Memory B cell (primary cell): ENCODE measurements at regions not wholly inside any gene's neighbourhood (a gene's known extent, or its start where the extent isn't known, plus 50 kb on each side); places are given as distances from the start of the nearest gene placed in this dataset.

Experiments used
- ATAC-seq: fragments of 150-1000 bp; cut with Tn5 transposase; 2 replicates; pipeline ENCODE4 v1.10.0; 2021; ENCODE audit warnings: low read depth, mild to moderate bottlenecking, moderate library complexity
- DNase-seq, 2 donors: peaks; one replicate each; pipeline ENCODE4 v3.0.0; 2022; ENCODE audit warnings: low spot score in 2 of 2
- H3K27ac Mint-ChIP-seq: one replicate; pipeline ENCODE4 v1.8.0; 2022; ENCODE audit warnings: mild to moderate bottlenecking, moderate library complexity, mixed read lengths
- H3K27me3 Mint-ChIP-seq: one replicate; pipeline ENCODE4 v1.8.0; 2022; ENCODE audit warnings: mixed read lengths
- H3K36me3 Mint-ChIP-seq: one replicate; pipeline ENCODE4 v1.8.0; 2022; ENCODE audit warnings: mild to moderate bottlenecking, mixed read lengths
- H3K4me1 Mint-ChIP-seq: one replicate; pipeline ENCODE4 v1.8.0; 2022; ENCODE audit warnings: mixed read lengths
- H3K4me3 Mint-ChIP-seq: one replicate; pipeline ENCODE4 v1.8.0; 2022; ENCODE audit warnings: mild to moderate bottlenecking, moderate library complexity, mixed read lengths
- H3K9me3 Mint-ChIP-seq: one replicate; pipeline ENCODE4 v1.8.0; 2022; ENCODE audit warnings: mixed read lengths

DNA sequence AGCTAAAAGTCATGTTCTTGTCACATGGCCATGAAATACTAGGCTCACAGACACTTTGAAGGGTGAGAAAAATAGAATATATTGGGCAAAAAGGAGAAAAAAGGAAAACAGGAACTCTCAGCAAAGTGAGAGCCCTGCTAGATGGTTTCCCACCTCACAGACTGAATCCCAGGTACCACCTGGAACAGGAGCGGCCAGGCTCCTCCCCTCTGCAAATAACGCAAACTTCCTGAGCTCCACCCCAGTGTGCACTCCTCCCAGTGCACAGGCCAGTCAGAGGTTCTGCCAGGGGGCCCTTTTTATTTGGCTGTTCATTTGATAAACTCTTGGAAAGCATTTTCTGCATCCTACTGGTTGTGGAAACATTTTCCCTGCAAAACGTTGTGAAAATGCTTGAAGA is 780.4 kb downstream of the TBL1XR1 start:
- no peaks in the 10 kb centered on the region for H3K36me3 Mint-ChIP-seq
- H3K9me3 Mint-ChIP-seq, result no peaks in the 10 kb centered on the region
- ATAC-seq (no peak), DNase-seq (no peak)
- H3K4me1 Mint-ChIP-seq, result no peaks in the 10 kb centered on the region
- no peaks in the 10 kb centered on the region for H3K27me3 Mint-ChIP-seq
- H3K27ac Mint-ChIP-seq, result no peak overlapping the region
- H3K4me3 Mint-ChIP-seq, result no peak overlapping the region

DNA sequence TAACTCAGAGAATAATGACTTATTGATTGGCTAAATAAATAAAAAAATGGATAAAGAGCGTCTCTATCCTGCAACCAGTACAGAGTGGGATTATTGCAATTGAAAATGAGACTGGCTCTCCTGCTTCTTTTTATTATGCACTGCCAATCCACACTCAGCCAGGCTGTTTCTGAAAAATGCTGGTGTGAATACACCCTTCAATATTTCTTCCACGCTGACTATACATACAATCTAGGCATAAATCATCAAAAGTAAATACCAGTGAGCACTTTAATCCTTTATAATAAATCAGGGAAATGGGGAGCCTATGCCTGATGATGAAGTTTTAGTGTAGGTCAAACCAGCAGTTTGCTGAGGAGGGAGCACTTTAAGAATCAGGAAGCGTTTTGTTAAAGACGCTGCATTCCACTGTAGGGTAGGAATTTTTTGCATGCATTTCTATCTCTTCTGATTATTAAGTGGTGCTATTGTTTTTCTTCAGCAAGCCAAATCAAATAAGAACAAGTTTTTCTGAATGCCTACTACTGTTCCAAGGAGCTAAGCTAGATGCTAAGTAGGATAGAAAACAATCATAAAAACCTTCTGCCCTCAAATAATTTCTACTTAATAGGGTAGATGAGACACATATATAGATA is 781.5 kb downstream of the TBL1XR1 start:
- H3K4me3 Mint-ChIP-seq, result no peak overlapping the region
- no peak overlapping the region for H3K27ac Mint-ChIP-seq
- no peaks in the 10 kb centered on the region for H3K4me1 Mint-ChIP-seq
- no peaks in the 10 kb centered on the region for H3K27me3 Mint-ChIP-seq
- no peaks in the 10 kb centered on the region for H3K36me3 Mint-ChIP-seq
- no peaks in the 10 kb centered on the region for H3K9me3 Mint-ChIP-seq
- no peak for DNase-seq
- no peak for ATAC-seq

DNA sequence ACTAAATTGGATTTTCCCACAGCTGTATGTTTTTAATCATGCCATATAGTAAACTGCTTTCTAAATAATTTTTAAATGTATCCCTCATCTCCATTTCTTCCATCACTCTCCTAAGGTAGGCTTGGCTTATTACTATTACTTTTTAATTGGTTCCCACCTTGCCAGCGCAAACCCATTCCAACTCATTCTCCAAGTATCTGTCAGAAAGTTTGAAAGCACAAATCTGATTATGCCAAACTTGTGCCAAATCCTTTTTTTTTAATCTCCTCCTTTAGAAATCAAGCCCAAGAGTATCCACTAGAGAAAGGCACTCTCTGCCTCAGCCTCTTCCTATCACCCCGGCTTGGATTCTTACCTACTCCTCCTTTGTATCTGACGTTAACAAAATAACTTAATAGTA is 784.5 kb downstream of the TBL1XR1 start:
- ATAC-seq (no peak), DNase-seq (no peak)
- no peaks in the 10 kb centered on the region for H3K4me1 Mint-ChIP-seq
- H3K27me3 Mint-ChIP-seq, result no peaks in the 10 kb centered on the region
- no peak overlapping the region for H3K4me3 Mint-ChIP-seq
- H3K36me3 Mint-ChIP-seq, result no peaks in the 10 kb centered on the region
- no peak overlapping the region for H3K27ac Mint-ChIP-seq
- no peaks in the 10 kb centered on the region for H3K9me3 Mint-ChIP-seq

DNA sequence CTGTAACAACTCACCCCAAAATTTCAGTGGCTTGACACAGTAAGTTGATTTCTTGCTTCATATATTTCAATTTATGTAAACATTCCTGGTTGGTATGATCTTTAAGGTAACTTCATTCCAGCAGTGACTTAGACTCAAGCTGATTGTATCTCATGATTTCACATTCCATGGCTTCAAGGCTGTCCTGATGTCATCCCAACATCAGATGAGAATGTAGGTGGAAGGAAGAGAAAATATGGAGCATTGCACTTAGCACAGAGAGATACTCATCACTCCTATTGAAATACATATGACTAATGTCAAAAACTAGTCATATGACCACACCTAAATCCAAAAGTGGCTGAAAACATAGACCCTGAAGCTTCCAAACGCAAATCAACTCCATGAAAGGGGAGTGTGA is 793.8 kb downstream of the TBL1XR1 start:
- H3K4me1 Mint-ChIP-seq, result no peaks in the 10 kb centered on the region
- H3K27ac Mint-ChIP-seq, result no peak overlapping the region
- peaks cover 3% of the 10 kb centered on the region for H3K9me3 Mint-ChIP-seq
- H3K4me3 Mint-ChIP-seq, result no peak overlapping the region
- H3K27me3 Mint-ChIP-seq, result no peaks in the 10 kb centered on the region
- no peaks in the 10 kb centered on the region for H3K36me3 Mint-ChIP-seq
- no peak for ATAC-seq
- DNase-seq, result no peak

DNA sequence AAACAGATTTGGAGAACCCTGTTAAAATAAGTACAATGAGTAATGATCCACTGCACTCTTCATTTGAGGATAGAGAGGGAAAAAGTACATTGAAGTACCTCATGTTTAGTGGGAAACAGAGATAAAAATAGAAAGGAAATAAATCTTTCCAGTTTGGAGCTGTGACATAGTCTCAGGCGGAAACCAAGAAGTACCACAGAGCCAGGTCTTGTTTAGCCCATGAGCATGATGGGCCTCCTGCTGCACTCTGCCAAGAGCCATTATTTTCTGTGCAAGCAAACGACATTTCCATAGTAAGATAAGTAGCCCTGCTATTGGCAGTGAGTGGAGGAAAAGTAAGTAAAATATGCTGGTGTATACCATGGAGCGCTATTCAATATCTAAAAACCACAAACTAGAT is 796.1 kb downstream of the TBL1XR1 start:
- no peaks in the 10 kb centered on the region for H3K36me3 Mint-ChIP-seq

DNA sequence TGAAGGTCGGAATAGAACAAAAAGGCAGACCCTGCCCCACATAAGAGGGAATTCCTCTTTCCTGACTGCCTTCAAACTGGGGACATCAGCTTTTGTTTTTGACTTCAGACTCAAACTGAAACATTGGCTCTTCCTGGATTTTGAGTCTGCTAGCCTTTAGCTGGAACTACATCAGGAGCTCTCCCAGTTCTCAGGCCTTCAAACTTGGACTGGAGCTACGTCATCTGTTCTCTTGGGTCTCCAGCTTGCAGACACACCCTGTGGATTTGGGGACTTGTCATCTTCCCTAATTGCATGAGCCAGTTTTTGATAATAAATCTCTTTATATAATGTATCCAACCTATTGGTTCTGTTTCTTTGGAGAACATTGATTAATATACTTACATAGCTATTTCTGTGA is 798.1 kb downstream of the TBL1XR1 start:
- no peak overlapping the region for H3K27ac Mint-ChIP-seq
- ATAC-seq (no peak), DNase-seq (no peak)
- no peaks in the 10 kb centered on the region for H3K27me3 Mint-ChIP-seq
- peaks cover 10% of the 10 kb centered on the region for H3K9me3 Mint-ChIP-seq
- no peaks in the 10 kb centered on the region for H3K36me3 Mint-ChIP-seq
- no peaks in the 10 kb centered on the region for H3K4me1 Mint-ChIP-seq
- no peak overlapping the region for H3K4me3 Mint-ChIP-seq

More for the DNA sequence above, 796.1 kb downstream of the TBL1XR1 start:
- Mint-ChIP-seq H3K9me3 (peaks cover 10% of the 10 kb centered on the region), H3K27ac (no peak overlapping the region), H3K4me3 (no peak overlapping the region), H3K4me1 (no peaks in the 10 kb centered on the region), H3K27me3 (no peaks in the 10 kb centered on the region)
- ATAC-seq (no peak), DNase-seq (no peak)

DNA sequence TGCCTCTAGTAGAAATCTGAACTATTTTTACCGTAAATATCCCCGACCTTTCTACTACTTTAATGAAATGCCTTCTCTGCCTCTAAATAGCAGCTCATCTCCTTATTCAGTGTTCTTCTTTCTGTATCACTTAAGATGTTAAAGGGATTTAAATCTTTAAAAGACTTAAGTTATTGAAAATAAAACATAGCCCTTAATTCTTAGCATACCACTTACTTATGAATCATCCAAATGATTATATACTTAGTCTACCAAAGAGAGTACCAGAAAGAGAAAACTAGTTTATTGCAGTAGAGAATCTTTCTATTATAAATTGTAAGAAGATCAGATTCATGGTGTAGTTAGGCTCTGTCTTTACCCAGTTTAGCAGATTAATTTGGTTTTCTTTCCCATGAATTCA is 802.0 kb downstream of the TBL1XR1 start:
- Mint-ChIP-seq H3K9me3 (peaks cover 13% of the 10 kb centered on the region), H3K4me1 (no peaks in the 10 kb centered on the region), H3K27ac (no peak overlapping the region), H3K27me3 (no peaks in the 10 kb centered on the region), H3K36me3 (no peaks in the 10 kb centered on the region), H3K4me3 (no peak overlapping the region)
- DNase-seq (no peak), ATAC-seq (no peak)

DNA sequence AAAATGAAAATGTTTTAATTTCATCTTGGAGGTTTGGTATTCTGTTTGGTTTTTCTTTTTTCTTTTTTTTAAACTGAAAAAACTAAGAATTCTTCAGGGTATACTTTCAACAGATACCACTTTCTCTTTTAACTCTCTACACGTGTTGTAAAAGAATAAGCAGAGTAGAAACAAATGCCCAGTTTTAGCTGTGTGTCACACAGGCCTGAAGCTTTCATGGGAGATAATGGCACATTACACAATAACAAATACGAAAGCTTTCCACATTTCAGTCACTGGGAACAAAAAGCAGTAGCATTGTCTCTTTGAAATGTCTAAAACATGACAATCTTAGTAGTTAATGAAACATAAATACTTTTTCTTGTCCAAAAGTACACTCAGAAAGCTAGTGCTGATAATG is 818.5 kb downstream of the TBL1XR1 start:
- Mint-ChIP-seq H3K27me3 (no peaks in the 10 kb centered on the region), H3K36me3 (no peaks in the 10 kb centered on the region), H3K4me3 (no peak overlapping the region), H3K4me1 (no peaks in the 10 kb centered on the region), H3K9me3 (no peaks in the 10 kb centered on the region), H3K27ac (no peak overlapping the region)
- DNase-seq (no peak), ATAC-seq (no peak)

DNA sequence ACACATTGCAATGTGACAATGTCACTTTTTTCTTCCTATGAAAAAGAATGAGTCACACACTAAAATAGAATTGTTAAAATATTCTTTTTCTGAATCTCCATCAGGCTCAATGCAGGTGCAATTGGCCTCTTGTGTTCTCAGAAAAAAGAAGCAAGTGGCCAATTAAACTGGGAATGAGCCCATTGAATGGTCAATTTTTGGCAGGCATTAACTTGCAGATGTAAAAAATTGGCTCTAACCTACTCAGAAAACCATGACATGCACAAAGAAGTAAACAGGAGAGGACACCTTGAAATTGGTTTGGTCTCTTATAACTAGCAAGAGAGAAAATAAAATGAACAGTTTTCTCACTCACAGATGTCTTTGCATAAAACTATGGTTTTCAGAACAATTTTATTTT is 820.8 kb downstream of the TBL1XR1 start:
- H3K27me3 Mint-ChIP-seq, result no peaks in the 10 kb centered on the region
- H3K4me1 Mint-ChIP-seq, result no peaks in the 10 kb centered on the region
- H3K27ac Mint-ChIP-seq, result no peak overlapping the region
- no peak for ATAC-seq
- no peak overlapping the region for H3K4me3 Mint-ChIP-seq
- DNase-seq, result no peak
- no peaks in the 10 kb centered on the region for H3K9me3 Mint-ChIP-seq
- H3K36me3 Mint-ChIP-seq, result no peaks in the 10 kb centered on the region

DNA sequence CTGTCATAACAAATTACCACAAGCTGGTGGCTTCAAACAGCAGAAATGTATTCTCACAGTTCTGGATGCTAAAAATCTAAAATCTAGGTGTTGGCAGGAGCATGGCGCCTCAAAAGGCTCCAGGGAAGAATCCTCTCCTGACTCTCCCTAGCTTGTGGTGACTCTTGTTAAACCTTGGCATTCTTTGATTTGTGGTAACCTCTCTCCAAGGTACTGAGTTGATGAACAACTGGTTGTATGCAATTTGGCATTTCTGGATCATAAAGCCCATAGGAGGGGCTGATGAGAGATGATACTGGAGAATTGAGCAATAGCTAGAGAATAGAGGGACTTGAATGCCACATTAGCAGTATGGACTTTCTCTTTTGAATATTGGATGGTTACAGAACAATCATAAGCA is 821.8 kb downstream of the TBL1XR1 start:
- ATAC-seq (no peak), DNase-seq (no peak)
- H3K27ac Mint-ChIP-seq, result no peak overlapping the region
- no peaks in the 10 kb centered on the region for H3K4me1 Mint-ChIP-seq
- no peaks in the 10 kb centered on the region for H3K36me3 Mint-ChIP-seq
- H3K4me3 Mint-ChIP-seq, result no peak overlapping the region
- no peaks in the 10 kb centered on the region for H3K27me3 Mint-ChIP-seq
- no peaks in the 10 kb centered on the region for H3K9me3 Mint-ChIP-seq

DNA sequence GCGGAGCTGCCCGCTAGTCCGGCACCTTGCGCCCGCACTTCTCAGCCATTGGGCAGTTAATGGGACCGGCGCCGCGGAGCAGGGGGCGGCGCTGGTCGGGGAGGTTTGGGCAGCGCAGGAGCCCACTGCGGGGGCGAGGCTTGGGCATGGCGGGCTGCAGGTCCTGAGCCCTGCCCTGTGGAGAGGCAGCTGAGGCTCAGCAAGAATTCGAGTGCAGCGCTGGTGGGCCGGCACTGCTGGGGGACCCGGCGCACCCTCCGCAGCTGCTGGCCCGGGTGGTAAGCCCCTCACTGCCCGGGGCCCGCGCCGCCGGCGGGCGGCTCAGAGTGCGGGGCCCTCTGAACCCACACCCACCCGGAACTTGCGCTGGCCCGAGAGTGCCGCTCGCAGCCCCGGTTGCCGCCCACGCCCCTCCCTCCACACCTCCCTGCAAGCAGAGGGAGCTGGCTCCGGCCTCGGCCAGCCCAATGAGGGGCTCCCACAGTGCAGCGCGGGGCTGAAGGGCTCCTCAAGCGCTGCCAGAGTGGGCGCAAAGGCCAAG is 835.0 kb downstream of the TBL1XR1 start:
- Mint-ChIP-seq H3K27me3 (no peaks in the 10 kb centered on the region), H3K9me3 (peaks cover 5% of the 10 kb centered on the region), H3K4me3 (no peak overlapping the region), H3K27ac (no peak overlapping the region), H3K36me3 (no peaks in the 10 kb centered on the region), H3K4me1 (no peaks in the 10 kb centered on the region)
- DNase-seq (no peak), ATAC-seq (no peak)

DNA sequence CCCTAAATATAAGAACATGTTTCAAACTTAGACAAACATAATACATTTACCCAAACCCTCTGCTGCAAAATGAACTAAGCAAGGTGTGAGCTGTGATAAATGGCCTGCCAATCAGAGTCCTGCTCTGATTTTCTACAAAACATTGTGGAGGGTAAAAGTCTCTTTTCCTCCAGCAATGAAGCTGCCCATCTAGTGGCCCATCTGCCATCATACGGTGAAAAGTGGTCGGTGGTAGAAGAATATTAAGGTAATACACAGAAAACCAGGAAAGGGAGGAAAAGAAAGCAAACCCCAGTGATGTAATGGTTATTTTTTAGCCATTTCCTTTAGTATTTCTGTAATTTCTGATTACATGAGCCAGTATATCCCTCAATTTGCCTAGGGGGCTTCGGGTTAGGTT is 838.1 kb downstream of the TBL1XR1 start:
- no peak overlapping the region for H3K27ac Mint-ChIP-seq
- H3K9me3 Mint-ChIP-seq, result peaks cover 5% of the 10 kb centered on the region
- DNase-seq (no peak), ATAC-seq (no peak)
- H3K27me3 Mint-ChIP-seq, result no peaks in the 10 kb centered on the region
- H3K36me3 Mint-ChIP-seq, result no peaks in the 10 kb centered on the region
- H3K4me1 Mint-ChIP-seq, result no peaks in the 10 kb centered on the region
- H3K4me3 Mint-ChIP-seq, result no peak overlapping the region

DNA sequence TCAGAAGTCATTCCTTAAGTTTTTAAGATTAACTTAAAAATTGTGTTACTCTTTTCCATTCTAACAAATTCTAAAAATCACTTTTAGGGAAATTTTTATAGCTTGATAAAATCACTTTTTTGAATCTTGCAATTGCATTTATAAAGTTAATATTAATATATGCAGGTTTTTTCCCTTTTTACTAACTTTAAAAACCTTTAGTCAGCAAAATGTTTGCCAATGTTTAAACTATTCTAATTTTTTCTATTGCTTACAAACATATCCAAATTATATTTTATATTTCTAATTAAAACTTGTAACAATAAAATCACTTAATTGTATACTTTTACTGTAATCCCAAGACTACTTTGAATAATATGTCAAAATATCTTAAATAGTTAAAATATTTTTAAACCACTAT is 839.4 kb downstream of the TBL1XR1 start:
- ATAC-seq (no peak), DNase-seq (no peak)
- Mint-ChIP-seq H3K4me3 (no peak overlapping the region), H3K4me1 (no peaks in the 10 kb centered on the region), H3K27ac (no peak overlapping the region), H3K27me3 (no peaks in the 10 kb centered on the region), H3K9me3 (peaks cover 5% of the 10 kb centered on the region), H3K36me3 (no peaks in the 10 kb centered on the region)

DNA sequence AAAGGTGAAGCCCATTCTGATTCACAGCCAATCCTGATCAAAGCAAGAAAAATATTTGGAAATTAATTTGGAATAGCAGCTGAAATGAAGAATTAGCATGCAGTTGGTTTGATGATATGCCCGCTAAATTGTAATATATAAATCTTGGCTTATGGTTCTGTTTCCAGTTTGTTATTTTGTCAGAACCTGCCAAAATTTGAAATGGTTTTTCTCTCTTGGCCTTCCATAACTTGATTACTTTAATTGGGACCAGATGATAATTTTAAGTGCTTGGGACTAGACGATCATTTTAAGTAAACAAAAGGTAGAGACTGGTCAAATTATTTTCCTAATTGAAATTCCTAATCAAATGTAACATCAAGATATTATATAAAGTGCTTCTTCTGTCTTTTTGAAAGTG is 842.4 kb downstream of the TBL1XR1 start:
- no peaks in the 10 kb centered on the region for H3K4me1 Mint-ChIP-seq
- ATAC-seq, result no peak
- DNase-seq, result no peak
- no peak overlapping the region for H3K27ac Mint-ChIP-seq
- no peaks in the 10 kb centered on the region for H3K36me3 Mint-ChIP-seq
- H3K27me3 Mint-ChIP-seq, result no peaks in the 10 kb centered on the region
- H3K9me3 Mint-ChIP-seq, result peaks cover 4% of the 10 kb centered on the region
- H3K4me3 Mint-ChIP-seq, result no peak overlapping the region

DNA sequence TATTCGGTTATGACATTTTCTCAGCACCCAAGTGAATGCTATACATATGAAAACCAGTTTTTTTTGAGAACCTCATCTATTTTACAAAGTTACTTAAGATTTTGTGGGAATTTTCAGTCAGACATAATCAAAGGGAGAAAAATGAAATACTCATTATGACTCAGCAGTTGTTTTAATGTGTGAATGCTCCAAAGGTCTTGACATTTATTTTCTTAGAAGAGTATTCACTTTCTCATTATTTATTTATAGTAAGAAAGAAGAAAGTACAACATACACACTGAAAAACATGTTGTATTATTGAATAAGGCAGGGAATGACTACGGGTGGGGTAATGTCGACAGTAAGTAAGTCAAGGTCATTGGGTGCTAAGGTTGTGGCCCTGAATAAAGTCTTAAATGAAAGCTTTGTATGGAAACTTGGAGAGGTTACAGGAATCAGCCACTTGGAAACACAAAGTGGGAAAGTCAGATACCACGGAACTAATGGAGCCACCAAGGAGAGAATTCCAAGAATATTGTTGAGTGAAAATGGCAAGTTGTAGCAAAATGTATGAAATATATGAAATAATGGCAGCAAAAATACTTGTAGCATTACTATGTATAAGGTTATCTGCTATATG is 844.5 kb downstream of the TBL1XR1 start:
- Mint-ChIP-seq H3K4me1 (no peaks in the 10 kb centered on the region), H3K4me3 (no peak overlapping the region), H3K9me3 (peaks cover 6% of the 10 kb centered on the region), H3K36me3 (no peaks in the 10 kb centered on the region), H3K27ac (no peak overlapping the region), H3K27me3 (no peaks in the 10 kb centered on the region)
- no peak for ATAC-seq
- DNase-seq, result no peak
